SK-N-MC (cell line): ENCODE measurements at regions not wholly inside any gene's neighbourhood (a gene's known extent, or its start where the extent isn't known, plus 50 kb on each side); places are given as distances from the start of the nearest gene placed in this dataset.

Experiments used
- DNase-seq: peaks from one replicate; pipeline ENCODE4 v3.0.0-alpha.2; 2011; ENCODE audit warnings: low read depth, low spot score
- H3K27ac ChIP-seq: fragments of 200-600 bp; sonication (generic); 2 replicates; pipeline ENCODE4 v1.5.1; 2016; ENCODE audit warnings: mixed run types
- H3K36me3 ChIP-seq: fragments of 200-600 bp; sonication (generic); 2 replicates; pipeline ENCODE4 v1.6.1; 2017; ENCODE audit warnings: antibody characterized with exemption, low read length, mixed read lengths; ENCODE audit not compliant: insufficient read depth
- H3K4me3 ChIP-seq: fragments of 200-600 bp; sonication (generic); 2 replicates; pipeline ENCODE4 v1.5.1; 2016
- H3K9ac ChIP-seq: fragments of 200-600 bp; sonication (generic); 2 replicates; pipeline ENCODE4 v1.8.0; 2017; ENCODE audit warnings: mixed run types, mixed read lengths; ENCODE audit not compliant: insufficient read length
- H3K9me3 ChIP-seq: fragments of 200-600 bp; sonication (generic); 2 replicates; pipeline ENCODE4 v1.6.1; 2017; ENCODE audit warnings: low read depth, mild to moderate bottlenecking, antibody characterized with exemption, low read length, moderate library complexity, mixed read lengths
- EZH2 ChIP-seq: fragments of 200-600 bp; sonication (generic); IDR thresholded peaks from one replicate; pipeline ENCODE4 v1.6.1; 2017; ENCODE audit warnings: antibody characterized with exemption
- FOXP2 ChIP-seq: optimal IDR thresholded peaks from 2 replicates; pipeline ENCODE3; 2011; ENCODE audit warnings: mild to moderate bottlenecking, moderate library complexity; ENCODE audit not compliant: insufficient read depth; ENCODE audit errors: extremely low read length, control extremely low read depth
- POLR2AphosphoS5 ChIP-seq: IDR thresholded peaks from 2 replicates; pipeline ENCODE4 v1.6.1; 2012; ENCODE audit warnings: mild to moderate bottlenecking, low read depth, low read length, borderline replicate concordance

- DNase-seq = no peak
- Histone ChIP-seq H3K9ac (no peak overlapping the region), H3K4me3 (no peak overlapping the region; the same call in 1 of the 2 replicates), H3K36me3 (no peaks in the 10 kb centered on the region), H3K27ac (0 out of 2 replicates have a peak overlapping the region, but pooled peaks have one; percentile 26), H3K9me3 (no peaks in the 10 kb centered on the region)
- no peak for TF ChIP-seq POLR2AphosphoS5
- no peak for TF ChIP-seq EZH2
- TF ChIP-seq FOXP2 = no peak
Measured at GRCh38 chr2:19425419-19425818, 67.0 kb upstream of the OSR1 start.

DNA sequence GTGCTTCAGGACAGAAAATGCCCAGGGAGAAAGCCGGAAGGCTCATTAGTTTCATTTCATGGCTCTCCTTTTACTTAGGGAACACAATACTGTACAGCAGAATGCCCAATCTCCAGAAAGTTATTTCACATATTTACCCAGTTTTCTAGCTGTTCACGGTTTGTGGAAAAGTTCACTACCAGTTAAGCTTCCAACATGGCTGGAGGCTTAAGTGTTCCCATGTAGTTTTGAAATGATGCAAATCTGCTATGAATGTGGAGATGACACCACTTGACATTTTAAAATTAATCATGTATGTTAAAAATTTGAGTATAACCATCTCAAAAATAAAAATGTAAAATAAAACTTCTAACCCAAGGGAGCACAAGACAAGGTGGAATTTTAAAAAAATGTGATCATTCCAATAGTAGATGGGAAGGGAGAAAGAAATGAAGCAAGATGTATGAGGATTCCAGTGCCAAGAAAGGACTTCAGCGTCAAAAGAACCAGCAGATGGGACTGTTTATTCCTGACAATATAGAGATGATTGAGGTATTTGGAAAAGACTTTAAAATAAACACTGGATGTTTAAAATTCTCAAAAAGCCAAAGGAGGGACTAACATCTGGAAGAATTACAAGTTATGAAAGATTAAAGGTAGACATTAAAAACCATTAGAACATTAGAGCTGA is 60.9 kb upstream of the OSR1 start:
- Histone ChIP-seq H3K36me3 (no peaks in the 10 kb centered on the region), H3K9me3 (no peaks in the 10 kb centered on the region), H3K9ac (no peak overlapping the region), H3K4me3 (no peak overlapping the region), H3K27ac (no peak overlapping the region)
- TF ChIP-seq EZH2 (no peak), FOXP2 (no peak), POLR2AphosphoS5 (no peak)
- DNase-seq = no peak

- DNase-seq = no peak
- Histone ChIP-seq H3K27ac (no peak overlapping the region), H3K4me3 (no peak overlapping the region), H3K9me3 (no peaks in the 10 kb centered on the region), H3K9ac (no peak overlapping the region), H3K36me3 (no peaks in the 10 kb centered on the region)
- TF ChIP-seq POLR2AphosphoS5 (no peak), EZH2 (no peak), FOXP2 (no peak)
Measured at GRCh38 chr2:19416784-19417684, 58.6 kb upstream of the OSR1 start.

GRCh38 chr2:19416083-19416482 is 57.7 kb upstream of the OSR1 start:
- Histone ChIP-seq H3K9me3 (no peaks in the 10 kb centered on the region), H3K36me3 (no peaks in the 10 kb centered on the region), H3K4me3 (no peak overlapping the region), H3K27ac (no peak overlapping the region), H3K9ac (no peak overlapping the region)
- no peak for DNase-seq
- no peak for TF ChIP-seq EZH2
- TF ChIP-seq FOXP2 = no peak
- no peak for TF ChIP-seq POLR2AphosphoS5

GRCh38 chr2:19409046-19409445 is 50.6 kb upstream of the OSR1 start:
- Histone ChIP-seq H3K9ac (no peak overlapping the region), H3K27ac (peak overlapping the region; percentile 55), H3K9me3 (no peaks in the 10 kb centered on the region), H3K36me3 (no peaks in the 10 kb centered on the region), H3K4me3 (0 out of 2 replicates have a peak overlapping the region, but pooled peaks have one; percentile 10)
- peak; percentile 20 for DNase-seq
- TF ChIP-seq EZH2 (no peak), FOXP2 (no peak), POLR2AphosphoS5 (no peak)

DNA sequence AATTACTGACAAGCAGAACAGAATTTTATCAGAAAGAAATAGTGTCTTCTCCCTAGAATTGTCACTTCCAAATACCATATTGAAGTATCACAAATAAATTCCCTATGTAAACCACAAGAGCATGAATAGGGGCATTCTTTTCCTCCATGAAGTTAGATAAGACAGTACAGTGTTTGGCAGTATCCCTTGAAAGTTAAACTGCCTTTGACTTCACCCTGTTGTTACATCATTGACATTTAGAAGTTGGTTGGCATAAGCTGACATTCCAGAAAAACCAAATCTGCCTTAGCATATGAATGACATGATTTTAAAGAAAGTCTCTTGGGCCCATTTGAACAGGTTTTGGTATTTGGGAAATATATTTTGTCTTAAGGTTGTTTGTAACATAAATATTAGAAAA is 50.2 kb upstream of the OSR1 start:
- H3K27ac ChIP-seq = no peak overlapping the region
- DNase-seq = no peak
- no peak overlapping the region for H3K9ac ChIP-seq
- no peaks in the 10 kb centered on the region for H3K9me3 ChIP-seq
- H3K4me3 ChIP-seq = no peak overlapping the region
- no peak for TF ChIP-seq EZH2
- TF ChIP-seq POLR2AphosphoS5 = no peak
- no peak for TF ChIP-seq FOXP2
- no peaks in the 10 kb centered on the region for H3K36me3 ChIP-seq
